ENCODE measurements at regions not wholly inside any gene's neighbourhood (a gene's known extent, or its start where the extent isn't known, plus 50 kb on each side); places are given as distances from the start of the nearest gene placed in this dataset.
A peak's percentile ranks its signal among the peaks of the same experiment; 100 is the strongest.

DNA sequence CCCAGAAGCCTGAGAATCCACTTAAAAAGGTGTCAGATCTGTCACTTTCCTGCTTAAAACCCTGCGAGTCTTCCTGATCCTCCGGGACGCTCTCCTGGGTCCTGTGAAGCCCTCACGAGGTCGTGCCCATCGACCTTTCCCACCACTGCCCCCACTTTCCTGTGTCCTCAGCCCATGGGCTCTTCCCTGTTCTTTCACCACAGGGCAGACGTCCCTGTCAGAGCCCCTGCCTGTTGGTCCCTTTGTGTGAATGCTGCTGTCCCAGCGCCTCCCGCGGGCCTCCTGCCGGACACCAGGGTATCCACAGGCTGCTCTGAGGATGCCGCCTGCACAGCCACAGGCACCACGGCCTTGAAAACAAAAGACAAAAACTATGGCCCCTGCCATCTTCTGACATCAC, 125.6 kb downstream of the TMEM18 start:
- Histone ChIP-seq H3K9ac (ENCODE audit: insufficient read depth, low read depth, low read length) (no peak overlapping the region), H3K27ac (ENCODE audit: extremely low read length, insufficient read depth, low read length) (no peak overlapping the region), H3K79me2 (ENCODE audit: insufficient read depth, low read length) (no peaks in the 10 kb centered on the region), H3K27me3 (ENCODE audit: control insufficient read depth in 1 of 2, insufficient read depth in 2 of 2, low read length in 2 of 2) (peaks cover 17 to 77% of the 10 kb centered on the region in 2 experiments; a peak in 4 of 5 replicates), H3K4me2 (ENCODE audit: low read depth, low read length) (no peak overlapping the region), H3K9me3 (ENCODE audit: low read length) (no peaks in the 10 kb centered on the region), H3K4me3 (replicated peaks in 1 of 3; ENCODE audit: insufficient read depth in 1 of 3, low read depth in 2 of 3, low read length in 3 of 3) (no peak overlapping the region), H3K4me1 (ENCODE audit: insufficient read depth, low read length) (no peaks in the 10 kb centered on the region), H3K36me3 (replicated peaks in 1 of 2; ENCODE audit: control insufficient read depth in 1 of 2, insufficient read depth in 2 of 2, low read length in 2 of 2) (no peaks in the 10 kb centered on the region), H2AFZ (ENCODE audit: low read length) (no peak overlapping the region), H4K20me1 (ENCODE audit: insufficient read depth, low read length) (no peaks in the 10 kb centered on the region)
- CTCF ChIA-PET (ENCODE audit: low intra/inter-chr PET ratio, low total read pairs), result no interaction called here
- POLR2A ChIA-PET, result no interaction called here
- no TSS peak for BruUV-seq (replicated peaks)
- DNase-seq (ENCODE audit: low spot score), result no peak
- no peak for FAIRE-seq
- intact Hi-C loops (cut with micrococcal nuclease; ENCODE audit: unreplicated experiment) (no loop called here), in situ Hi-C loops (cut with HindIII; ENCODE audit: extremely low pct_ligation_motif_present, low pct_unique_long_range_greater_than_20kb) (no loop called here)
- ATAC-seq, result peak; percentile 97
- WGBS (ENCODE audit: low lambda C conversion rate), result 26% methylated on average over 13 of the region's 13 CpGs
- TF ChIP-seq, protein P1, sequence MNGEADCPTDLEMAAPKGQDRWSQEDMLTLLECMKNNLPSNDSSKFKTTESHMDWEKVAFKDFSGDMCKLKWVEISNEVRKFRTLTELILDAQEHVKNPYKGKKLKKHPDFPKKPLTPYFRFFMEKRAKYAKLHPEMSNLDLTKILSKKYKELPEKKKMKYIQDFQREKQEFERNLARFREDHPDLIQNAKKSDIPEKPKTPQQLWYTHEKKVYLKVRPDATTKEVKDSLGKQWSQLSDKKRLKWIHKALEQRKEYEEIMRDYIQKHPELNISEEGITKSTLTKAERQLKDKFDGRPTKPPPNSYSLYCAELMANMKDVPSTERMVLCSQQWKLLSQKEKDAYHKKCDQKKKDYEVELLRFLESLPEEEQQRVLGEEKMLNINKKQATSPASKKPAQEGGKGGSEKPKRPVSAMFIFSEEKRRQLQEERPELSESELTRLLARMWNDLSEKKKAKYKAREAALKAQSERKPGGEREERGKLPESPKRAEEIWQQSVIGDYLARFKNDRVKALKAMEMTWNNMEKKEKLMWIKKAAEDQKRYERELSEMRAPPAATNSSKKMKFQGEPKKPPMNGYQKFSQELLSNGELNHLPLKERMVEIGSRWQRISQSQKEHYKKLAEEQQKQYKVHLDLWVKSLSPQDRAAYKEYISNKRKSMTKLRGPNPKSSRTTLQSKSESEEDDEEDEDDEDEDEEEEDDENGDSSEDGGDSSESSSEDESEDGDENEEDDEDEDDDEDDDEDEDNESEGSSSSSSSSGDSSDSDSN (CRISPR knock-in tag; IDR thresholded peaks at IDR 0.05), result no peak
- TF ChIP-seq, protein P2, sequence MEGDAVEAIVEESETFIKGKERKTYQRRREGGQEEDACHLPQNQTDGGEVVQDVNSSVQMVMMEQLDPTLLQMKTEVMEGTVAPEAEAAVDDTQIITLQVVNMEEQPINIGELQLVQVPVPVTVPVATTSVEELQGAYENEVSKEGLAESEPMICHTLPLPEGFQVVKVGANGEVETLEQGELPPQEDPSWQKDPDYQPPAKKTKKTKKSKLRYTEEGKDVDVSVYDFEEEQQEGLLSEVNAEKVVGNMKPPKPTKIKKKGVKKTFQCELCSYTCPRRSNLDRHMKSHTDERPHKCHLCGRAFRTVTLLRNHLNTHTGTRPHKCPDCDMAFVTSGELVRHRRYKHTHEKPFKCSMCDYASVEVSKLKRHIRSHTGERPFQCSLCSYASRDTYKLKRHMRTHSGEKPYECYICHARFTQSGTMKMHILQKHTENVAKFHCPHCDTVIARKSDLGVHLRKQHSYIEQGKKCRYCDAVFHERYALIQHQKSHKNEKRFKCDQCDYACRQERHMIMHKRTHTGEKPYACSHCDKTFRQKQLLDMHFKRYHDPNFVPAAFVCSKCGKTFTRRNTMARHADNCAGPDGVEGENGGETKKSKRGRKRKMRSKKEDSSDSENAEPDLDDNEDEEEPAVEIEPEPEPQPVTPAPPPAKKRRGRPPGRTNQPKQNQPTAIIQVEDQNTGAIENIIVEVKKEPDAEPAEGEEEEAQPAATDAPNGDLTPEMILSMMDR (CRISPR knock-in tag; IDR thresholded peaks at IDR 0.05), result 0 out of 2 replicates have a peak, but pooled peaks have one; percentile 7
- TF ChIP-seq, protein P3, sequence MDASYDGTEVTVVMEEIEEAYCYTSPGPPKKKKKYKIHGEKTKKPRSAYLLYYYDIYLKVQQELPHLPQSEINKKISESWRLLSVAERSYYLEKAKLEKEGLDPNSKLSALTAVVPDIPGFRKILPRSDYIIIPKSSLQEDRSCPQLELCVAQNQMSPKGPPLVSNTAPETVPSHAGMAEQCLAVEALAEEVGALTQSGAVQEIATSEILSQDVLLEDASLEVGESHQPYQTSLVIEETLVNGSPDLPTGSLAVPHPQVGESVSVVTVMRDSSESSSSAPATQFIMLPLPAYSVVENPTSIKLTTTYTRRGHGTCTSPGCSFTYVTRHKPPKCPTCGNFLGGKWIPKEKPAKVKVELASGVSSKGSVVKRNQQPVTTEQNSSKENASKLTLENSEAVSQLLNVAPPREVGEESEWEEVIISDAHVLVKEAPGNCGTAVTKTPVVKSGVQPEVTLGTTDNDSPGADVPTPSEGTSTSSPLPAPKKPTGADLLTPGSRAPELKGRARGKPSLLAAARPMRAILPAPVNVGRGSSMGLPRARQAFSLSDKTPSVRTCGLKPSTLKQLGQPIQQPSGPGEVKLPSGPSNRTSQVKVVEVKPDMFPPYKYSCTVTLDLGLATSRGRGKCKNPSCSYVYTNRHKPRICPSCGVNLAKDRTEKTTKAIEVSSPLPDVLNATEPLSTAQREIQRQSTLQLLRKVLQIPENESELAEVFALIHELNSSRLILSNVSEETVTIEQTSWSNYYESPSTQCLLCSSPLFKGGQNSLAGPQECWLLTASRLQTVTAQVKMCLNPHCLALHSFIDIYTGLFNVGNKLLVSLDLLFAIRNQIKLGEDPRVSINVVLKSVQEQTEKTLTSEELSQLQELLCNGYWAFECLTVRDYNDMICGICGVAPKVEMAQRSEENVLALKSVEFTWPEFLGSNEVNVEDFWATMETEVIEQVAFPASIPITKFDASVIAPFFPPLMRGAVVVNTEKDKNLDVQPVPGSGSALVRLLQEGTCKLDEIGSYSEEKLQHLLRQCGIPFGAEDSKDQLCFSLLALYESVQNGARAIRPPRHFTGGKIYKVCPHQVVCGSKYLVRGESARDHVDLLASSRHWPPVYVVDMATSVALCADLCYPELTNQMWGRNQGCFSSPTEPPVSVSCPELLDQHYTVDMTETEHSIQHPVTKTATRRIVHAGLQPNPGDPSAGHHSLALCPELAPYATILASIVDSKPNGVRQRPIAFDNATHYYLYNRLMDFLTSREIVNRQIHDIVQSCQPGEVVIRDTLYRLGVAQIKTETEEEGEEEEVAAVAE (CRISPR knock-in tag; IDR thresholded peaks at IDR 0.05; ENCODE audit: borderline replicate concordance), result no peak
- TF ChIP-seq STAG1 (CRISPR knock-in tag; IDR thresholded peaks at IDR 0.05), result peak; percentile 30; the same call in 1 of the 2 replicates
- TF ChIP-seq, protein P4, sequence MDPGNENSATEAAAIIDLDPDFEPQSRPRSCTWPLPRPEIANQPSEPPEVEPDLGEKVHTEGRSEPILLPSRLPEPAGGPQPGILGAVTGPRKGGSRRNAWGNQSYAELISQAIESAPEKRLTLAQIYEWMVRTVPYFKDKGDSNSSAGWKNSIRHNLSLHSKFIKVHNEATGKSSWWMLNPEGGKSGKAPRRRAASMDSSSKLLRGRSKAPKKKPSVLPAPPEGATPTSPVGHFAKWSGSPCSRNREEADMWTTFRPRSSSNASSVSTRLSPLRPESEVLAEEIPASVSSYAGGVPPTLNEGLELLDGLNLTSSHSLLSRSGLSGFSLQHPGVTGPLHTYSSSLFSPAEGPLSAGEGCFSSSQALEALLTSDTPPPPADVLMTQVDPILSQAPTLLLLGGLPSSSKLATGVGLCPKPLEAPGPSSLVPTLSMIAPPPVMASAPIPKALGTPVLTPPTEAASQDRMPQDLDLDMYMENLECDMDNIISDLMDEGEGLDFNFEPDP (CRISPR knock-in tag; conservative IDR thresholded peaks at IDR 0.05), result 0 out of 2 replicates have a peak, but pooled peaks have one; percentile 45
- TF ChIP-seq, protein P5, sequence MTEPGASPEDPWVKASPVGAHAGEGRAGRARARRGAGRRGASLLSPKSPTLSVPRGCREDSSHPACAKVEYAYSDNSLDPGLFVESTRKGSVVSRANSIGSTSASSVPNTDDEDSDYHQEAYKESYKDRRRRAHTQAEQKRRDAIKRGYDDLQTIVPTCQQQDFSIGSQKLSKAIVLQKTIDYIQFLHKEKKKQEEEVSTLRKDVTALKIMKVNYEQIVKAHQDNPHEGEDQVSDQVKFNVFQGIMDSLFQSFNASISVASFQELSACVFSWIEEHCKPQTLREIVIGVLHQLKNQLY (CRISPR knock-in tag; IDR thresholded peaks at IDR 0.05), result no peak

Measured in HepG2 (cell line).